Breast epithelium (tissue), 4 donors: ENCODE measurements at regions not wholly inside any gene's neighbourhood (a gene's known extent, or its start where the extent isn't known, plus 50 kb on each side); places are given as distances from the start of the nearest gene placed in this dataset.
A peak's percentile ranks its signal among the peaks of the same experiment; 100 is the strongest.

ENCODE experiments used
- DNase-seq, 2 donors: peaks; one replicate each; pipeline ENCODE4 v3.0.0-alpha.2; 2019; ENCODE audit warnings: low spot score in 2 of 2
- H3K27ac ChIP-seq, 2 donors: fragments of 200-600 bp; sonication (generic) in 1 of 2; one replicate each; pipeline ENCODE4 v1.5.1; 2016 to 2019; ENCODE audit warnings: mild to moderate bottlenecking in 1 of 2
- H3K27me3 ChIP-seq, 2 donors: fragments of 200-600 bp; sonication (generic) in 1 of 2; one replicate each; pipeline versions ENCODE4 v1.5.1 to v1.6.0; 2017 to 2019; ENCODE audit warnings: control low read depth in 1 of 2, mild to moderate bottlenecking in 1 of 2
- H3K36me3 ChIP-seq: fragments of 200-600 bp; one replicate; pipeline ENCODE4 v1.5.1; 2019
- H3K4me1 ChIP-seq, 2 donors: fragments of 200-600 bp; sonication (generic); one replicate each; pipeline ENCODE4 v1.5.1; 2016 to 2019; ENCODE audit warnings: control low read depth in 1 of 2
- H3K4me3 ChIP-seq, 3 donors: fragments of 200-600 bp; sonication (generic); 1 replicate in 2 of 3; 2 replicates in 1 of 3; pipeline ENCODE4 v1.5.1; 2016 to 2019; ENCODE audit warnings: mild to moderate bottlenecking in 3 of 3, moderate library complexity in 2 of 3
- H3K9me3 ChIP-seq, 2 donors: fragments of 200-600 bp; sonication (generic) in 1 of 2; one replicate each; pipeline ENCODE4 v1.5.1; 2016 to 2019; ENCODE audit warnings: control low read depth in 1 of 2
- POLR2A ChIP-seq: fragments of 450-650 bp; IDR thresholded peaks from one replicate; pipeline ENCODE4 v1.6.1; 2016; ENCODE audit warnings: antibody characterized with exemption, mild to moderate bottlenecking, moderate library complexity
- POLR2AphosphoS5 ChIP-seq, 3 donors: sonication (generic); formaldehyde crosslinking; IDR thresholded peaks; one replicate each; pipeline ENCODE4 v1.6.1; 2017; ENCODE audit warnings: antibody characterized with exemption in 3 of 3
- intact Hi-C: fragments of 100-400 bp; cut with DNase I; formaldehyde crosslinking; loops from one replicate; pipeline ENCODE4 v1.15.1; 2023; ENCODE audit warnings: low total_unique reads
- TF ChIP-seq, protein P1 (sequence below), 3 donors: fragments of 450-650 bp; IDR thresholded peaks; one replicate each; pipeline ENCODE4 v1.5.1; 2016 to 2017; ENCODE audit warnings: antibody characterized with exemption in 3 of 3, mild to moderate bottlenecking in 3 of 3, moderate library complexity in 3 of 3

DNA sequence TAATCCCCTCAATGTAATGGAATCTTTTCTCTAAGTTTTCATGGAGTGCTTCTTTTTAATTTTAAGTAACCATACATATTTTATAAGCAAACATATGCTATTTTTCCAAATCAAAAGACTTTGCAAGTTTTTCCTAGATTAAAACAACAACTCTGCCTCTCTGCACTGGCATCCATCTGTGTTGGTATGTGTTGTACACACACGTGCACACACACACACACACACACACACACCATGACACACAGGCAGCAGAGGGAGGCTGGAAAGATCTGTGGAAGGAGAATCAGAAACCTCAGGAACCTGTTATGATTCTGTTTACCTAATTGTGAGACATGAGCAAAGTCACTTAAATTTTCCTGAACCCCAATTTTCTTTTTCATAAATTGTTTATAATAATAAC lies 295.0 kb upstream of the PRDM1 start:
- Histone ChIP-seq H3K9me3 (no peaks in the 10 kb centered on the region), H3K36me3 (no peaks in the 10 kb centered on the region), H3K27ac (no peak overlapping the region), H3K4me3 (no peak overlapping the region), H3K27me3 (no peaks in the 10 kb centered on the region), H3K4me1 (no peaks in the 10 kb centered on the region)
- intact Hi-C loops: no loop called here
- no peak for DNase-seq
- TF ChIP-seq, protein P1, sequence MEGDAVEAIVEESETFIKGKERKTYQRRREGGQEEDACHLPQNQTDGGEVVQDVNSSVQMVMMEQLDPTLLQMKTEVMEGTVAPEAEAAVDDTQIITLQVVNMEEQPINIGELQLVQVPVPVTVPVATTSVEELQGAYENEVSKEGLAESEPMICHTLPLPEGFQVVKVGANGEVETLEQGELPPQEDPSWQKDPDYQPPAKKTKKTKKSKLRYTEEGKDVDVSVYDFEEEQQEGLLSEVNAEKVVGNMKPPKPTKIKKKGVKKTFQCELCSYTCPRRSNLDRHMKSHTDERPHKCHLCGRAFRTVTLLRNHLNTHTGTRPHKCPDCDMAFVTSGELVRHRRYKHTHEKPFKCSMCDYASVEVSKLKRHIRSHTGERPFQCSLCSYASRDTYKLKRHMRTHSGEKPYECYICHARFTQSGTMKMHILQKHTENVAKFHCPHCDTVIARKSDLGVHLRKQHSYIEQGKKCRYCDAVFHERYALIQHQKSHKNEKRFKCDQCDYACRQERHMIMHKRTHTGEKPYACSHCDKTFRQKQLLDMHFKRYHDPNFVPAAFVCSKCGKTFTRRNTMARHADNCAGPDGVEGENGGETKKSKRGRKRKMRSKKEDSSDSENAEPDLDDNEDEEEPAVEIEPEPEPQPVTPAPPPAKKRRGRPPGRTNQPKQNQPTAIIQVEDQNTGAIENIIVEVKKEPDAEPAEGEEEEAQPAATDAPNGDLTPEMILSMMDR (IDR thresholded peaks at IDR 0.05): no peak
- no peak for TF ChIP-seq POLR2AphosphoS5 (IDR thresholded peaks at IDR 0.05)
- TF ChIP-seq POLR2A: no peak

DNA sequence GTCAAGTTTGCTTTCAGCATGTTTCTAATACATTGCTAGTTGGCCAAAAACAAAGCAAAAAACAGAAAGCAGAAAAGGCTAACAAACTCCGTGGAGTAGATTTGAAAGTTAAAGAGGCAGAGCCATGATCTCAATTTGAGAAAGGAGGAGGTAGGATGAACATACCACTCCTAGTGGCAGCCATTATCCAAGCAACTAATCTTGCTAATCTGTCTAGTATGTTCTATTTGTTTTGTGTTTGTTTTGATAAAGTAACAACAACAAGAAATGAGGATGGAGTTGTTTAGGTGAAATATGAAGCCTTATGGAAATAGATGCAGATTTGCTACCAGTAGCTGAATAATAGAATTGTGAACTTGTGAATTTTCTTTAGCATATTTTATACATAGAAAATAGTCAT lies 295.5 kb upstream of the PRDM1 start:
- no peak for DNase-seq
- Histone ChIP-seq H3K9me3 (no peaks in the 10 kb centered on the region), H3K36me3 (no peaks in the 10 kb centered on the region), H3K27ac (no peak overlapping the region), H3K4me1 (no peaks in the 10 kb centered on the region), H3K4me3 (no peak overlapping the region), H3K27me3 (no peaks in the 10 kb centered on the region)
- TF ChIP-seq, protein P1 (IDR thresholded peaks at IDR 0.05): no peak
- TF ChIP-seq POLR2AphosphoS5 (IDR thresholded peaks at IDR 0.05) (no peak), POLR2A (no peak)
- intact Hi-C loops: no loop called here

- Histone ChIP-seq H3K27me3 (no peaks in the 10 kb centered on the region), H3K4me3 (no peak overlapping the region), H3K27ac (no peak overlapping the region), H3K4me1 (no peaks in the 10 kb centered on the region), H3K36me3 (no peaks in the 10 kb centered on the region), H3K9me3 (no peaks in the 10 kb centered on the region)
- intact Hi-C loops: no loop called here
- TF ChIP-seq POLR2AphosphoS5 (IDR thresholded peaks at IDR 0.05) (no peak), POLR2A (no peak)
- TF ChIP-seq, protein P1 (IDR thresholded peaks at IDR 0.05): no peak
- DNase-seq: no peak
These were observed 296.2 kb upstream of the PRDM1 start for GRCh38 chr6:105789935-105790334.

DNA sequence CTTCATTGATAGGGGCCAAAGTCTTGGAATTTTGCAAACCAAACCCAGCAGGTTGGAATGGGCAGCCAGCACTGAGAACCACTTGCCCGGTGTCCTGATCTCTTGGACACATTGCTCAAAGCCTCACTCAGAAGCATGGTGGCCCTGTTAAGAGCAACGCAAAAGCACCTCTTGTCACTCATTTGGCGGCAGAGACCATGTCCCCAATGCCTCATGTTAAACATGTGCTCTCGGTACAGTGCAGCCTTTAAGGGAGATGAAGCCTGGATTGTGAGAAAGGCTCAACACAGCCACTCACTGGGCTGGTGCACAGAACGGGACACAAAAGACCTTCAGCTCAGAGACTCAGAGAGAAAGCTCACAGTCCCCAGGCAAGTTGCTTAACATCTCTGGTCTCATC lies 298.4 kb upstream of the PRDM1 start:
- no peak for DNase-seq
- H3K27me3 ChIP-seq: no peaks in the 10 kb centered on the region
- TF ChIP-seq, protein P1 (IDR thresholded peaks at IDR 0.05): no peak
- TF ChIP-seq POLR2AphosphoS5 (IDR thresholded peaks at IDR 0.05) (no peak), POLR2A (no peak)
- H3K27ac ChIP-seq: no peak overlapping the region
- no peaks in the 10 kb centered on the region for H3K4me1 ChIP-seq
- intact Hi-C loops: no loop called here
- no peak overlapping the region for H3K4me3 ChIP-seq
- H3K9me3 ChIP-seq: no peaks in the 10 kb centered on the region
- H3K36me3 ChIP-seq: no peaks in the 10 kb centered on the region

DNA sequence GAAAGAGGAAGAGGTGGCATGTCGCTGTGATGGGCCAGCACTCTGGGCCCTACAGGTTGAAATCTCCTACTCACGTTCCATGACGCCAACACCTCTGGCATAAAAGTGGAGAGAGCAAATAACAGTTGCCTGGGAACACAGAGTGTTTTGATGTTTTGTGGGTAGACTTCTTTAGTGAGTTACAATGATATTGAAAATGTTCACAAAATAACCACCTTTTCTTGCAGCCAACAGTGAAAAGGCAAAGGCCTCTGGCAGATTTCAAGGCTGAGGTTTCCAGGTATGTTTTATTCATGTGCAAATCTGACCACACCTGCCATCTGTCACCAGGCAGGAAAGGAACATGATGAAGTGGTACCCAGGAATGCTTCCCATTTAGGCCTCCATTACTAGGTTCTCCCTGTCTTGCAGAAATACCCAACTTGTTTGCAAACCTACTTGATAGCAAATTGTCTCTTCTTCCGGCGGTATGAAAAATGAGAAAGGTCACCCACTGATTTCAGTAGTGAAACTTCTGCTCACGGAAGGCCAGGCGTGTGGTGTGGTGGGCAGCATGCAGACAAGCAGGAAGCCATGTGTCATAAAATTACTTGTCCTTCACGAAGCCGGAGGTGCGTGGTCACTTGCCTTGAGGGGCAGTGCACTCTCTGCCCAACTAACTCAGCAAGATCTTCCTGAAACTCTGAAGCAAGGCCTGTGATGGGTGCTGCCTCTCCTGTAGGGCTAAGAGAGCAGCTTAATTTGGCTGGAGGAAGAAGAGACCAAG lies 299.1 kb upstream of the PRDM1 start:
- intact Hi-C loops: no loop called here
- peak overlapping the region in 1 of 2 donors; percentile 54 for H3K27ac ChIP-seq
- H3K36me3 ChIP-seq: no peaks in the 10 kb centered on the region
- H3K4me3 ChIP-seq: no peak overlapping the region
- DNase-seq: no peak
- H3K27me3 ChIP-seq: no peaks in the 10 kb centered on the region
- no peaks in the 10 kb centered on the region for H3K9me3 ChIP-seq
- no peaks in the 10 kb centered on the region for H3K4me1 ChIP-seq
- no peak for TF ChIP-seq POLR2AphosphoS5 (IDR thresholded peaks at IDR 0.05)
- TF ChIP-seq, protein P1 (IDR thresholded peaks at IDR 0.05): no peak
- no peak for TF ChIP-seq POLR2A
